ENCODE measurements at regions not wholly inside any gene's neighbourhood (a gene's known extent, or its start where the extent isn't known, plus 50 kb on each side); places are given as distances from the start of the nearest gene placed in this dataset.

DNA sequence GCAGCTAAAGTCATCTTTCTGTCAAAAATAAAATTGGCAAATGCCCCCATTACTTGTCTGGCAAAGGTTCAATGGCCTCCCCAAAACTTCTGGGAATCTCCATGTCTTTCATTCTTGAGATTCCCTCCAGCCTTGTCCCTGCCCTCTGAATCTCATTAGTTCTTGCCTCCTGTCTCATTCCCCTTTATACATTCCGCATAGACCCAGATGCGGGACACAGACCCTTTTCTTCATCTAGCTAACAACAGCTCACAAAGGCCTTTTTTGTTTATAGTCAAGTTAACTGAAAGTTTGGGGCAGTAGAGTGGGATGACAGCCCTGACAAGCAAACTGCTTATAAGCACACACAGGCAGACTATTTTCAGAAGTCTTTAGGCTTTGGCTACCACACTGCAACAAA is 306.1 kb upstream of the FAM241A start:
- TF ChIP-seq, protein P1, sequence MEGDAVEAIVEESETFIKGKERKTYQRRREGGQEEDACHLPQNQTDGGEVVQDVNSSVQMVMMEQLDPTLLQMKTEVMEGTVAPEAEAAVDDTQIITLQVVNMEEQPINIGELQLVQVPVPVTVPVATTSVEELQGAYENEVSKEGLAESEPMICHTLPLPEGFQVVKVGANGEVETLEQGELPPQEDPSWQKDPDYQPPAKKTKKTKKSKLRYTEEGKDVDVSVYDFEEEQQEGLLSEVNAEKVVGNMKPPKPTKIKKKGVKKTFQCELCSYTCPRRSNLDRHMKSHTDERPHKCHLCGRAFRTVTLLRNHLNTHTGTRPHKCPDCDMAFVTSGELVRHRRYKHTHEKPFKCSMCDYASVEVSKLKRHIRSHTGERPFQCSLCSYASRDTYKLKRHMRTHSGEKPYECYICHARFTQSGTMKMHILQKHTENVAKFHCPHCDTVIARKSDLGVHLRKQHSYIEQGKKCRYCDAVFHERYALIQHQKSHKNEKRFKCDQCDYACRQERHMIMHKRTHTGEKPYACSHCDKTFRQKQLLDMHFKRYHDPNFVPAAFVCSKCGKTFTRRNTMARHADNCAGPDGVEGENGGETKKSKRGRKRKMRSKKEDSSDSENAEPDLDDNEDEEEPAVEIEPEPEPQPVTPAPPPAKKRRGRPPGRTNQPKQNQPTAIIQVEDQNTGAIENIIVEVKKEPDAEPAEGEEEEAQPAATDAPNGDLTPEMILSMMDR (IDR thresholded peaks at IDR 0.05) = no peak
- TF ChIP-seq POLR2AphosphoS5 (IDR thresholded peaks at IDR 0.05) (no peak), POLR2A (IDR thresholded peaks at IDR 0.05) (no peak)
